A673 (cell line): ENCODE measurements at regions not wholly inside any gene's neighbourhood (a gene's known extent, or its start where the extent isn't known, plus 50 kb on each side); places are given as distances from the start of the nearest gene placed in this dataset.

Experiments used
- BruUV-seq: library from RNA; stranded (reverse); fragments of 400-500 nt; replicated peaks from 2 replicates; lab custom pipeline; 2021; lab: Mats Ljungman, UMichigan
- CTCF ChIA-PET: fragments of 300-600 bp; sonication (Branson Sonifier 250); formaldehyde crosslinking; loops from one replicate; lab custom pipeline; 2022; ENCODE audit warnings: antibody characterized with exemption; lab: Charles Lee
- POLR2A ChIA-PET: fragments of 300-600 bp; sonication (Branson Sonifier 250); formaldehyde crosslinking; loops from one replicate; lab custom pipeline; 2022; ENCODE audit warnings: antibody characterized with exemption; ENCODE audit not compliant: low non-redundant PET; lab: Charles Lee
- DNase-seq: peaks from one replicate; pipeline ENCODE4 v3.0.0-alpha.2; 2015; ENCODE audit warnings: low spot score
- H3K27ac ChIP-seq: fragments of 200-600 bp; sonication (generic); 2 replicates; pipeline ENCODE4 v1.5.1; 2016; ENCODE audit warnings: mixed run types, low read depth, mild to moderate bottlenecking, mixed read lengths, antibody characterized with exemption, low read length; ENCODE audit not compliant: poor library complexity, severe bottlenecking
- H3K27me3 ChIP-seq: fragments of 200-600 bp; sonication (generic); replicated peaks from 2 replicates; pipeline ENCODE4 v1.6.1; 2017; ENCODE audit warnings: mixed run types, low read depth, mild to moderate bottlenecking, mixed read lengths, antibody characterized with exemption, low read length; ENCODE audit not compliant: insufficient read depth, poor library complexity
- H3K36me3 ChIP-seq: fragments of 200-600 bp; sonication (generic); 2 replicates; pipeline ENCODE4 v1.6.1; 2016; ENCODE audit warnings: mixed run types, mild to moderate bottlenecking, mixed read lengths, antibody characterized with exemption, low read length; ENCODE audit not compliant: insufficient read depth, poor library complexity, severe bottlenecking
- H3K4me1 ChIP-seq: fragments of 200-600 bp; sonication (generic); 2 replicates; pipeline ENCODE4 v1.6.1; 2017; ENCODE audit warnings: mixed run types, mild to moderate bottlenecking, mixed read lengths, antibody characterized with exemption, low read length; ENCODE audit not compliant: insufficient read depth, poor library complexity, severe bottlenecking
- H3K4me3 ChIP-seq: fragments of 200-600 bp; sonication (generic); 2 replicates; pipeline ENCODE4 v1.5.1; 2016; ENCODE audit warnings: low read depth, mixed run types, mild to moderate bottlenecking, mixed read lengths, low read length; ENCODE audit not compliant: poor library complexity, severe bottlenecking
- H3K9me3 ChIP-seq: fragments of 200-600 bp; sonication (generic); 2 replicates; pipeline ENCODE4 v1.6.1; 2016; ENCODE audit warnings: mixed run types, low read depth, mild to moderate bottlenecking, mixed read lengths, antibody characterized with exemption, low read length; ENCODE audit not compliant: poor library complexity, severe bottlenecking
- CTCF ChIP-seq: fragments of 300-800, 200-600 bp; sonication (generic); conservative IDR thresholded peaks from 2 replicates; pipeline ENCODE4 v1.5.1; 2017; ENCODE audit warnings: low read depth, mild to moderate bottlenecking, antibody characterized with exemption, low read length, moderate library complexity, mixed read lengths
- EZH2 ChIP-seq: fragments of 200-600 bp; sonication (generic); IDR thresholded peaks from 2 replicates; pipeline ENCODE4 v1.6.1; 2017; ENCODE audit warnings: borderline replicate concordance, low read depth, mild to moderate bottlenecking, mixed read lengths, antibody characterized with exemption, low read length; ENCODE audit not compliant: poor library complexity, severe bottlenecking
- intact Hi-C: fragments of 100-400 bp; cut with micrococcal nuclease; formaldehyde crosslinking; loops from one replicate; pipeline ENCODE4 v1.10.0; 2022; ENCODE audit not compliant: unreplicated experiment

- ChIA-PET CTCF (no interaction called here), POLR2A (no interaction called here)
- Histone ChIP-seq H3K4me3 (no peak overlapping the region), H3K9me3 (peaks cover 3% of the 10 kb centered on the region), H3K27me3 (no peaks in the 10 kb centered on the region), H3K4me1 (no peaks in the 10 kb centered on the region), H3K36me3 (no peaks in the 10 kb centered on the region), H3K27ac (no peak overlapping the region)
- intact Hi-C loops: no loop called here
- no peak for TF ChIP-seq EZH2
- no TSS peak for BruUV-seq
- DNase-seq: no peak
These were observed 499.6 kb upstream of the GBE1 start for GRCh38 chr3:82261013-82261412.

GRCh38 chr3:82259994-82260393 is 498.5 kb upstream of the GBE1 start:
- intact Hi-C loops: no loop called here
- H3K9me3 ChIP-seq: peaks cover 3% of the 10 kb centered on the region
- no peak for DNase-seq
- no peaks in the 10 kb centered on the region for H3K27me3 ChIP-seq
- BruUV-seq: no TSS peak
- CTCF ChIA-PET: no interaction called here
- POLR2A ChIA-PET: no interaction called here
- no peak for TF ChIP-seq EZH2
- H3K4me1 ChIP-seq: no peaks in the 10 kb centered on the region
- H3K27ac ChIP-seq: no peak overlapping the region
- H3K4me3 ChIP-seq: no peak overlapping the region
- no peaks in the 10 kb centered on the region for H3K36me3 ChIP-seq

- intact Hi-C loops: no loop called here
- TF ChIP-seq CTCF (no peak), EZH2 (no peak)
- no peaks in the 10 kb centered on the region for H3K4me1 ChIP-seq
- ChIA-PET POLR2A (interaction anchor here (0.6 kb wide), 1 partner anchor 1267 kb away, joined by 8 read pairs; no protein-coding TSS in a partner anchor), CTCF (no interaction called here)
- BruUV-seq: no TSS peak
- DNase-seq: no peak
- H3K27me3 ChIP-seq: no peaks in the 10 kb centered on the region
- no peaks in the 10 kb centered on the region for H3K36me3 ChIP-seq
- H3K4me3 ChIP-seq: no peak overlapping the region
- H3K9me3 ChIP-seq: peaks cover 3% of the 10 kb centered on the region
- no peak overlapping the region for H3K27ac ChIP-seq
These were observed 478.9 kb upstream of the GBE1 start for GRCh38 chr3:82240322-82240721.

- intact Hi-C loops: no loop called here
- TF ChIP-seq CTCF (no peak), EZH2 (no peak)
- no peak for DNase-seq
- H3K4me1 ChIP-seq: no peaks in the 10 kb centered on the region
- ChIA-PET CTCF (no interaction called here), POLR2A (no interaction called here)
- no peak overlapping the region for H3K4me3 ChIP-seq
- no peaks in the 10 kb centered on the region for H3K27me3 ChIP-seq
- no TSS peak for BruUV-seq
- H3K27ac ChIP-seq: no peak overlapping the region
- H3K36me3 ChIP-seq: no peaks in the 10 kb centered on the region
- no peaks in the 10 kb centered on the region for H3K9me3 ChIP-seq
These were observed 474.8 kb upstream of the GBE1 start for GRCh38 chr3:82236257-82236656.
